ENCODE measurements at regions not wholly inside any gene's neighbourhood (a gene's known extent, or its start where the extent isn't known, plus 50 kb on each side); places are given as distances from the start of the nearest gene placed in this dataset.

- Histone ChIP-seq H3K36me3 (no peaks in the 10 kb centered on the region), H3K4me1 (peaks cover 0 to 6% of the 10 kb centered on the region in 2 donors), H3K4me3 (no peak overlapping the region), H3K9me3 (no peaks in the 10 kb centered on the region), H3K27me3 (no peaks in the 10 kb centered on the region), H3K27ac (peak overlapping the region; percentile 73 to 80)
- no peak for TF ChIP-seq POLR2A (IDR thresholded peaks at IDR 0.05)
- TF ChIP-seq CTCF (IDR thresholded peaks at IDR 0.05): no peak
- DNase-seq: no peak
- intact Hi-C loops (cut with DNase I; ENCODE audit: low total_unique reads): no loop called here
These were observed 169.4 kb downstream of the NDUFA12 start for GRCh38 chr12:94834036-94834625.

- Histone ChIP-seq H3K27ac (peak overlapping the region; percentile 73 to 80), H3K4me3 (no peak overlapping the region), H3K27me3 (no peaks in the 10 kb centered on the region), H3K4me1 (peaks cover 0 to 6% of the 10 kb centered on the region in 2 donors), H3K36me3 (no peaks in the 10 kb centered on the region), H3K9me3 (no peaks in the 10 kb centered on the region)
- peak in 1 of 2 donors; percentile 20 for DNase-seq
- intact Hi-C loops (cut with DNase I; ENCODE audit: low total_unique reads): no loop called here
- TF ChIP-seq POLR2A (IDR thresholded peaks at IDR 0.05): no peak
- no peak for TF ChIP-seq CTCF (IDR thresholded peaks at IDR 0.05)
These were observed 170.5 kb downstream of the NDUFA12 start for GRCh38 chr12:94832780-94833681.

GRCh38 chr12:94832105-94832504 lies 171.4 kb downstream of the NDUFA12 start:
- no peak overlapping the region for H3K4me3 ChIP-seq
- intact Hi-C loops (cut with DNase I; ENCODE audit: low total_unique reads): no loop called here

GRCh38 chr12:94831081-94831751 lies 172.3 kb downstream of the NDUFA12 start:
- no peak for DNase-seq
- H3K4me1 ChIP-seq: peaks cover 0 to 6% of the 10 kb centered on the region in 2 donors
- TF ChIP-seq POLR2A (IDR thresholded peaks at IDR 0.05) (no peak), CTCF (IDR thresholded peaks at IDR 0.05) (no peak)
- H3K9me3 ChIP-seq: no peaks in the 10 kb centered on the region
- no peak overlapping the region for H3K4me3 ChIP-seq
- no peaks in the 10 kb centered on the region for H3K27me3 ChIP-seq
- H3K36me3 ChIP-seq: no peaks in the 10 kb centered on the region
- no peak overlapping the region for H3K27ac ChIP-seq
- intact Hi-C loops (cut with DNase I; ENCODE audit: low total_unique reads): no loop called here

More at GRCh38 chr12:94832105-94832504, 171.4 kb downstream of the NDUFA12 start:
- no peak for DNase-seq
- Histone ChIP-seq H3K27me3 (no peaks in the 10 kb centered on the region), H3K4me1 (peaks cover 0 to 6% of the 10 kb centered on the region in 2 donors), H3K9me3 (no peaks in the 10 kb centered on the region), H3K27ac (no peak overlapping the region), H3K36me3 (no peaks in the 10 kb centered on the region)
- TF ChIP-seq CTCF (IDR thresholded peaks at IDR 0.05): no peak

GRCh38 chr12:94829552-94829951 lies 173.9 kb downstream of the NDUFA12 start:
- DNase-seq: no peak
- intact Hi-C loops (cut with DNase I; ENCODE audit: low total_unique reads): no loop called here
- Histone ChIP-seq H3K27ac (no peak overlapping the region), H3K4me1 (peaks cover 0 to 6% of the 10 kb centered on the region in 2 donors), H3K9me3 (no peaks in the 10 kb centered on the region), H3K27me3 (no peaks in the 10 kb centered on the region), H3K36me3 (no peaks in the 10 kb centered on the region), H3K4me3 (no peak overlapping the region)
- no peak for TF ChIP-seq POLR2A (IDR thresholded peaks at IDR 0.05)
